NCI-H187 (cell line): ENCODE measurements at regions not wholly inside any gene's neighbourhood (a gene's known extent, or its start where the extent isn't known, plus 50 kb on each side); places are given as distances from the start of the nearest gene placed in this dataset.
"Not testable (repeated sequence)": the region's sequence is repeated elsewhere in the genome, so short reads cannot be mapped to it uniquely, and the experiment has no call there.

ENCODE experiments used
- DNase-seq, 2 experiments: peaks; one replicate each; lab custom pipeline; 2025; lab: John Stamatoyannopoulos, UW

GRCh38 chr1:146282807-146283526 lies 54.1 kb upstream of the NOTCH2NLA start:
- not testable (repeated sequence) for DNase-seq

GRCh38 chr1:146281522-146281921 lies 52.7 kb upstream of the NOTCH2NLA start:
- not testable (repeated sequence) for DNase-seq

- not testable (repeated sequence) for DNase-seq
Observed at GRCh38 chr1:146278758-146279157, 49.9 kb upstream of the NOTCH2NLA start.
